HG03521 (cell line): ENCODE measurements at regions not wholly inside any gene's neighbourhood (a gene's known extent, or its start where the extent isn't known, plus 50 kb on each side); places are given as distances from the start of the nearest gene placed in this dataset.

Experiments
- ATAC-seq: cut with Tn5 transposase; IDR thresholded peaks from one replicate; pipeline ENCODE4 v1.9.1; 2021; ENCODE audit warnings: mild to moderate bottlenecking, moderate library complexity; ENCODE audit not compliant: unreplicated experiment

GRCh38 chr11:104366321-104366734 is 202.4 kb upstream of the PDGFD start:
- no peak for ATAC-seq

- ATAC-seq, result no peak
These were observed 201.7 kb upstream of the PDGFD start for GRCh38 chr11:104365676-104366075.

GRCh38 chr11:104361975-104362374 is 198.0 kb upstream of the PDGFD start:
- no peak for ATAC-seq

- no peak for ATAC-seq
These were observed 188.1 kb upstream of the PDGFD start for GRCh38 chr11:104352036-104352435.

- peak; percentile 73 for ATAC-seq
These were observed 179.6 kb upstream of the PDGFD start for GRCh38 chr11:104343578-104343977.

GRCh38 chr11:104340590-104340989 is 176.6 kb upstream of the PDGFD start:
- no peak for ATAC-seq

- no peak for ATAC-seq
These were observed 175.5 kb upstream of the PDGFD start for GRCh38 chr11:104339380-104339831.

- ATAC-seq, result no peak
These were observed 174.2 kb upstream of the PDGFD start for GRCh38 chr11:104338186-104338585.

GRCh38 chr11:104337273-104337672 is 173.3 kb upstream of the PDGFD start:
- no peak for ATAC-seq

GRCh38 chr11:104333977-104334376 is 170.0 kb upstream of the PDGFD start:
- ATAC-seq, result peak; percentile 87

- peak; percentile 48 for ATAC-seq
These were observed 168.2 kb upstream of the PDGFD start for GRCh38 chr11:104332110-104332509.

- no peak for ATAC-seq
These were observed 165.2 kb upstream of the PDGFD start for GRCh38 chr11:104329078-104329665.

GRCh38 chr11:104328512-104328907 is 164.6 kb upstream of the PDGFD start:
- ATAC-seq, result no peak

GRCh38 chr11:104327861-104328511 is 164.0 kb upstream of the PDGFD start:
- ATAC-seq, result no peak

- ATAC-seq, result no peak
These were observed 161.1 kb upstream of the PDGFD start for GRCh38 chr11:104325093-104325492.

GRCh38 chr11:104324276-104324675 is 160.3 kb upstream of the PDGFD start:
- ATAC-seq, result no peak

GRCh38 chr11:104323841-104324240 is 159.9 kb upstream of the PDGFD start:
- no peak for ATAC-seq

GRCh38 chr11:104322696-104323095 is 158.7 kb upstream of the PDGFD start:
- ATAC-seq, result no peak

GRCh38 chr11:104320956-104321355 is 157.0 kb upstream of the PDGFD start:
- no peak for ATAC-seq

GRCh38 chr11:104320097-104320496 is 156.2 kb upstream of the PDGFD start:
- no peak for ATAC-seq

GRCh38 chr11:104319396-104319795 is 155.4 kb upstream of the PDGFD start:
- no peak for ATAC-seq

GRCh38 chr11:104306862-104307474 is 143.0 kb upstream of the PDGFD start:
- no peak for ATAC-seq
